Suprapubic skin (tissue), 3 donors: ENCODE measurements at regions not wholly inside any gene's neighbourhood (a gene's known extent, or its start where the extent isn't known, plus 50 kb on each side); places are given as distances from the start of the nearest gene placed in this dataset.

Source experiments
- POLR2AphosphoS5 ChIP-seq, 3 donors: sonication (generic); formaldehyde crosslinking; IDR thresholded peaks; one replicate each; pipeline ENCODE4 v1.6.1; 2017; ENCODE audit warnings: antibody characterized with exemption in 3 of 3
- TF ChIP-seq, protein P1 (sequence below), 2 donors: fragments of 200-600 bp in 1 of 2; fragments of 450-650 bp in 1 of 2; sonication (generic) in 1 of 2; IDR thresholded peaks; one replicate each; pipeline ENCODE4 v1.5.1; 2016 to 2019; ENCODE audit warnings: antibody characterized with exemption in 2 of 2, mild to moderate bottlenecking in 1 of 2, moderate library complexity in 1 of 2

DNA sequence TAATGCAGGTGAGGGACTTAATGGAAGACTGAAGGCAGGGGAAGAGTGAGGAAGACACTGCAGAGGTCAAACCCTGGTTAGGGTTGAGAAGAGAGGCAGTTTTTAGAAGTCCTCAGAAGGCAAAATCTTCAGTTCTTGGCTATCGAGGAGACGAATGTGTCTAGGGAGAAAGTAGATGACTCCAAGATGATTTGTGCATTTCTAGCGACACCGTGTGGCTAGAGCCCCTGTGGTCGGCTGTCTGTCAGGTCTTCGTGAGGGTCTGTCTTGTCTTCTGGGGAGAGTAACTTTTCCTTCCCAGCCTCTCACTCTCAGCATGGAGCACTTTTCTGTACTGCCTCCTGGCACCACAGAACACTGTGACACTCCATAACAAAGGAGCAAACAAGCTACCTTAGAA is 458.1 kb downstream of the STIM2 start:
- TF ChIP-seq, protein P1, sequence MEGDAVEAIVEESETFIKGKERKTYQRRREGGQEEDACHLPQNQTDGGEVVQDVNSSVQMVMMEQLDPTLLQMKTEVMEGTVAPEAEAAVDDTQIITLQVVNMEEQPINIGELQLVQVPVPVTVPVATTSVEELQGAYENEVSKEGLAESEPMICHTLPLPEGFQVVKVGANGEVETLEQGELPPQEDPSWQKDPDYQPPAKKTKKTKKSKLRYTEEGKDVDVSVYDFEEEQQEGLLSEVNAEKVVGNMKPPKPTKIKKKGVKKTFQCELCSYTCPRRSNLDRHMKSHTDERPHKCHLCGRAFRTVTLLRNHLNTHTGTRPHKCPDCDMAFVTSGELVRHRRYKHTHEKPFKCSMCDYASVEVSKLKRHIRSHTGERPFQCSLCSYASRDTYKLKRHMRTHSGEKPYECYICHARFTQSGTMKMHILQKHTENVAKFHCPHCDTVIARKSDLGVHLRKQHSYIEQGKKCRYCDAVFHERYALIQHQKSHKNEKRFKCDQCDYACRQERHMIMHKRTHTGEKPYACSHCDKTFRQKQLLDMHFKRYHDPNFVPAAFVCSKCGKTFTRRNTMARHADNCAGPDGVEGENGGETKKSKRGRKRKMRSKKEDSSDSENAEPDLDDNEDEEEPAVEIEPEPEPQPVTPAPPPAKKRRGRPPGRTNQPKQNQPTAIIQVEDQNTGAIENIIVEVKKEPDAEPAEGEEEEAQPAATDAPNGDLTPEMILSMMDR (IDR thresholded peaks at IDR 0.05): no peak
- no peak for TF ChIP-seq POLR2AphosphoS5 (IDR thresholded peaks at IDR 0.05)
